D341Med (cell line): ENCODE measurements at regions not wholly inside any gene's neighbourhood (a gene's known extent, or its start where the extent isn't known, plus 50 kb on each side); places are given as distances from the start of the nearest gene placed in this dataset.

ENCODE experiments used
- DNase-seq: peaks from one replicate; pipeline ENCODE4 v3.0.0; 2012; ENCODE audit warnings: low spot score

DNA sequence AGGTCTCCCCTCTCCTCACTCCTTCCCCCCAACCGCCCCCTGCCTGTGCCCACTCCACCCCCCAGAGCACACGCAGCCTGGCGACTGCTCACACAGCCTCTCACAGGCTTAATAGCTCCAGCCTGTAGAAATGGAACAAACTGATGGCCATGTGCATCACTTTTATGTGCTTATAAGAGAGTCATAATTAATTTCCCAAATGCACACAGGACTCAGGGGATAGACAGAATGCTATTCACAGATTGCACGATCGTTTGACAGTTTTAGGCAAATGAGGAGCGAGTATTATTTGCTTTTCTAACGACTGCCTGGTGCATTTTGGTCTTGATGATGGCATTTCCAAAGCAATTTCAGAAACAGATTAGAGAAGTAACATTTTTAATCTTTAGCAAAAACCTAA lies 97.7 kb upstream of the VSTM2B start:
- DNase-seq, result no peak

GRCh38 chr19:29429021-29429420 lies 96.8 kb upstream of the VSTM2B start:
- no peak for DNase-seq

- no peak for DNase-seq
These were observed 96.2 kb upstream of the VSTM2B start for GRCh38 chr19:29429581-29429980.

GRCh38 chr19:29431332-29431731 lies 94.5 kb upstream of the VSTM2B start:
- DNase-seq, result no peak

- DNase-seq, result no peak
These were observed 93.1 kb upstream of the VSTM2B start for GRCh38 chr19:29432677-29433076.

- no peak for DNase-seq
These were observed 89.1 kb upstream of the VSTM2B start for GRCh38 chr19:29436591-29437103.

DNA sequence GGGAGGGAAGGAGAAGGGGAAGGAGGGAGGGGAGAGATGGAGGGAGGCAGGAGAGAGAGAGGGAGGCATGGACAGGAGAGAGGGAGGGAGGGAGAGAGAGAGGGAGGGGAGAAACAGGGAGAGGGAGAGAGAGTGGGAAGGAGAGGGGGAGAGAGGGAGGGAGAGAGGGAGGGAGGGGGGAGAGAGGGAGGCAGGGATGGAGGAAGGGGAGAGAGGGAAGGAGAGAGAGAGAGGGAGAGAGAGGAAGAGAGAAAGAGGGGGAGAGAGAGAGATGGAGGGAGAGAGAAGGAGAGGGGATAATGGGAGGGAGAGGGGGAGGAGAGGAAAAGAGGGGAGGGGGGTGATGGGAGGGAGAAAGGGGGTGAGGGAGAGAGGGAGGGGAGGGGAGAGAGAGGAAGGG lies 86.8 kb upstream of the VSTM2B start:
- no peak for DNase-seq

- DNase-seq, result no peak
These were observed 85.9 kb upstream of the VSTM2B start for GRCh38 chr19:29439688-29440550.

DNA sequence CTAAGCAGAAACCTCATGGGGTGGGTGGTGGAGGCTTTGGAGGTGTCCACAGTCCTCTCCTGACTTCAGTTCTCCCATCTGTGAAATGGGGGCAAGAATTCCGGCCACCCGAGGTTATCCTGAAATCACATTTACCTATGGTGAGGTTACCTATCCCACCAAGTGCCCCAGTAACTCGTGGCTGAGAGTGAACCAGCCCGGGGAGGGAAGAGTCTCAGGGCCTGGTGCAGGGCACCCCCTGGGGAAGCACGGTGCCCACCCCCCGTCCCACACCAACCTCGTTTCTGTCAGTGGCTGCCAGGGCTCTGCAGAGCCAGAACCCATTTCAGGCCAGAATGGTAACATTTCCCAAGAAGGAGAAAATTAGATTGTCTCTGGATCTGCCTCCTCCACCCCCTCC lies 83.7 kb upstream of the VSTM2B start:
- no peak for DNase-seq

DNA sequence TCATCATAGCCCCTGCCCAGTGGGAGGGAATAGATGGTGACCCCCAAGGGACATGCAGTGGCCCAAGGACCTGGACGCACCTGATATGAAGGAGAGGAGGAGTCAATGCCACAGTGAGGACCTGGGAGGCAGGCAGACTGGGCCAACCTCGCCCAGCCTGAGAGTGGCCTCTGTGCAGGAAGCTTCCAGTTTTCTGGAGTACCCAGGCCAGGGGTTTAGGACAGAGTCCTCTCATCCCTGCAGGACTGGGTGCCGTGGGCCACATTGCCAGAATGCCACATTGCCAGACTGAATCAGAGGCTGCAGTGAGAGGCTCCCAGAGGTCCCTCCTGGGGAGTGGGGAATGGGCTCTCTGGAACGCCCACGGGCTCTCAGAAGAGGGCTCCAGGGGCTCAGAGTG lies 82.9 kb upstream of the VSTM2B start:
- no peak for DNase-seq

DNA sequence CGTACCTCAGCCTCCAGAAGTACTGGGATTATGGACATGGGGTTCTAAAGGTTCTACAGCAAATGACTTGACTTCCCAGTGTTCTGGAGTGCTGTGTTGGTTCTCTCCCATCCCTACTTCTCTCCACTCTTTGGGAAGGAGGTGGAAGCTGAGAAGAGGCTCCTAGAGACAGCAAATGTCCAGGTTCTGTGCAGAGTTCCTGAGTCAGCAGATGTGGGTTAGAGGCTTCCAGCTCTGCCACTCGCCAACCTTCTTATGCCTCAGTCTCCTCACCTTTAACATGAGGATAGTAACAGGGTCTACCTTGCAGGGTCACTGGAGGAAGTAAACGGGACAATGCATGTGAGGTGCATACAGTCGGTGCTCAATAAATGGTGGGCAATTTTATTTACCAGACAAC lies 80.5 kb upstream of the VSTM2B start:
- DNase-seq, result no peak

DNA sequence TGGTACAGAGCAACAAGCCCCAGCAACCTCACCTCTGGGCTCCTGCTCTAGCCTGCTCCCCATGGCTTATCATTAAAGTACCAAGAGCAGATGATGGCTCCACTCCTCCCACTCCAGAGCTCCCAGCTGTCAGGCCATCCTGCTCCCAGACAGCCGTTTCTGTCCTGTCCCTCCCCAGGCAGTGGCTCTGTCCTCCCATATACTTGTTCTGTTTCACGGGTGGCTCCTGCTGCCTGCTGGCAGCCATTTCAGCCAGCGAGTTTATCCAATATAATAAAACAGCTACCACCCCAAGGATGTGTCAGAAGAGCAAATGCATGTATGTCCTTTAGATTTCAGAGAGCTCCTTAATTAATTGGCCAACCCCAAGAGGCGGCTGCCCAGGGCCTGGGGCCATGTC lies 79.4 kb upstream of the VSTM2B start:
- DNase-seq, result no peak

- no peak for DNase-seq
These were observed 77.7 kb upstream of the VSTM2B start for GRCh38 chr19:29448046-29448445.

DNA sequence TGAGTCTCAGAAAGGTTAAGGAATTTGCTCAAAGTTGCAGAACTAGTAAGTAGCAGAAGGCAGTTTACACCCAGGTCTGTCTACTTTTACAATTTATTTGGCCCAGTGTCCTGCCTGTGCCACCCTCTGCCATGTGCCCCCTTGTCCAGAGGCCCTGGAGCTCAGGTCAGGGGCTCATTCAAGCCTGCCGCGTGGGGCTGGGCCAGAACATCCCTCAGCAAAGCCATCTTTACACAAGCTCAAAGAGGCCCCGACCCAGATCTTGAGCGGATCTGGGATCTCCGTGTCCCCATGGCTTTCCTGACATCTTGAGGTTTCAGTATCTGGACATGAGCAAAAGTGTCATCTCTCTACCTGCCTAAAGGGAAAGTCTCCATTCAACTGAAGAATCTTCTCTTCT lies 76.4 kb upstream of the VSTM2B start:
- DNase-seq, result no peak

GRCh38 chr19:29450306-29450705 lies 75.5 kb upstream of the VSTM2B start:
- DNase-seq, result no peak

DNA sequence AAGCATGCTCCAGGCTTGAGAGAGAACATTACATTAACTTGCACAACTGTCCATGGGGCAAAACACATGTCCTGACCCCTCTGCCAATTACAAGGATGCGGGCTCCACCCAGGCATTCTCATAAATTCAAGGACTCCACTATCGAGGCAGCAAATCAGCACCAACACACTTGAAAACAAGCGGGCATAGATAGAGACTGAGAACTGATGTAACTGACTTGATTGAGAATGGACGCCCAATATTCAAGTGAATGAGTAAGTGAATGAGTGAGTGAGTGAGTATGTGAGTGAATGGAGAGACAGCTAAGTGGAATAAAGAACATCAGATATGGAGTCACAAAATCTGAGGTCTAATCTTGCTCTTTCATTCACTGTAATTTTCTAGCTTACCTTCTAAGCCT lies 75.0 kb upstream of the VSTM2B start:
- DNase-seq, result no peak

GRCh38 chr19:29454109-29454508 lies 71.7 kb upstream of the VSTM2B start:
- peak; percentile 4 for DNase-seq

DNA sequence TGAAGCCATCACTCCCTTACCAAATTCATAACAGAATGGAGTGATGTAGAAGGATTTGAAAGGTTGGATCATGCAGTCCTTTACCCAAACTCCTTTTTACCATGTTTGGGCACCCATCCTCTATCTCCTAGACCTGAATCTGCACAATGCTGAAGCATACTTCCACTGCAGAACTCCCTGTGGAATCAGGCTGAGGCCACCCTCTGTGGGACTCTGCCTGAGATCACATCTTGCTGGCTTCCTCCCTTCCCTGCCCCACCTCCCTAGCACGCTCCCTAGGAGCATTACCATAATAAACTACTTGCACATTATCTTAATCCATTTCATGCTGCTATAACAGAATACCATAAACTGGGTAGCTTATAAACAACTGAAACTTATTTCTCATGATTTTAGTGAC lies 68.4 kb upstream of the VSTM2B start:
- DNase-seq, result no peak

DNA sequence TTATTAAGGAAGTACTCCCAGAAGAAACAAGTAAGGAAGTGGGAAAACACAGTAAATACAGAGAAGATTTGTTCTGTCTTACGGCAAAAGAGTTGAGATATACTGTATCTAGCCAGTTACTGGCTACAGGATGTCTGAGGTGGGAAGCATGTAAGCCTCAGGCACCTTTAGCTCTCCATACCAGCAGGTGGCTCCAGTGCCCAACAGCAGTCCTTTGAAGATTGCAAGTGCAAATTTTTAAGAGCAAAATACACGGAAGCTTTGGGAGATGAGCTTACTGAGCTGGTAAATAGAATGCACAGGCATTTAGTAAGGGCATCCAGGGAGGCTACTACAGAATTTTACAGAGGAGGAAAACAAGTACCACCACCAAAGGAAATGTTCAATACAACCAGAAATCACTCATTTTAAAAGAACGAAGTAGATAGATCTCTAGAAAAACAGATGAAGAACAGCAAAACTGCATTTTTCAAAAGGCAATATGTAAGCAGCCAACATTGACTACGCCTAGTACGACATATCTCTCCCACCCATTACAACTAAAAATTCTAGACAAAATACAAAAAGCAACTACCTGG lies 57.9 kb upstream of the VSTM2B start:
- DNase-seq, result no peak

GRCh38 chr19:29475469-29475868 lies 50.3 kb upstream of the VSTM2B start:
- no peak for DNase-seq
